Astrocyte of the hippocampus (primary cell): ENCODE measurements at regions not wholly inside any gene's neighbourhood (a gene's known extent, or its start where the extent isn't known, plus 50 kb on each side); places are given as distances from the start of the nearest gene placed in this dataset.

Experiments
- DNase-seq: peaks from one replicate; pipeline ENCODE4 v3.0.0; 2011; ENCODE audit warnings: low read depth, low spot score

- DNase-seq = no peak
Measured at GRCh38 chr2:79355569-79355968, 157.3 kb upstream of the CTNNA2 start.

- no peak for DNase-seq
Measured at GRCh38 chr2:79327460-79327859, 167.9 kb upstream of the REG3A start.

GRCh38 chr2:79320871-79321270, 161.3 kb upstream of the REG3A start:
- no peak for DNase-seq

GRCh38 chr2:79294994-79295393, 135.4 kb upstream of the REG3A start:
- DNase-seq = no peak

GRCh38 chr2:79292958-79293315, 133.4 kb upstream of the REG3A start:
- no peak for DNase-seq

GRCh38 chr2:79292239-79292957, 132.8 kb upstream of the REG3A start:
- no peak for DNase-seq

GRCh38 chr2:79275863-79276262, 116.3 kb upstream of the REG3A start:
- no peak for DNase-seq

GRCh38 chr2:79275197-79275596, 115.6 kb upstream of the REG3A start:
- no peak for DNase-seq

GRCh38 chr2:79272616-79273015, 113.1 kb upstream of the REG3A start:
- no peak for DNase-seq

- no peak for DNase-seq
Measured at GRCh38 chr2:79271456-79271855, 111.9 kb upstream of the REG3A start.

GRCh38 chr2:79260848-79261247, 101.3 kb upstream of the REG3A start:
- no peak for DNase-seq

- DNase-seq = no peak
Measured at GRCh38 chr2:79259959-79260358, 100.4 kb upstream of the REG3A start.

- DNase-seq = no peak
Measured at GRCh38 chr2:79259296-79259695, 99.7 kb upstream of the REG3A start.

- DNase-seq = no peak
Measured at GRCh38 chr2:79253243-79253774, 93.8 kb upstream of the REG3A start.

GRCh38 chr2:79250656-79251055, 91.1 kb upstream of the REG3A start:
- DNase-seq = no peak

- DNase-seq = no peak
Measured at GRCh38 chr2:79248776-79249175, 89.2 kb upstream of the REG3A start.

- DNase-seq = peak; percentile 5
Measured at GRCh38 chr2:79235135-79235534, 75.6 kb upstream of the REG3A start.

- DNase-seq = no peak
Measured at GRCh38 chr2:79223539-79223938, 64.0 kb upstream of the REG3A start.

- peak; percentile 44 for DNase-seq
Measured at GRCh38 chr2:79219383-79219988, 59.9 kb upstream of the REG3A start.

GRCh38 chr2:79210274-79210917, 50.8 kb upstream of the REG3A start:
- no peak for DNase-seq
